GM06990 (cell line): ENCODE measurements at regions not wholly inside any gene's neighbourhood (a gene's known extent, or its start where the extent isn't known, plus 50 kb on each side); places are given as distances from the start of the nearest gene placed in this dataset.

Experiments
- DNase-seq: peaks from one replicate; pipeline ENCODE4 v3.0.0-alpha.2; 2011; ENCODE audit not compliant: insufficient read length; ENCODE audit errors: extremely low read depth
- H3K27me3 ChIP-seq: replicated peaks from 2 replicates; pipeline ENCODE4 v1.6.0; 2011; ENCODE audit warnings: low read length; ENCODE audit not compliant: control insufficient read depth, insufficient read depth
- H3K36me3 ChIP-seq: 2 replicates; pipeline ENCODE4 v1.5.1; 2011; ENCODE audit warnings: low read length; ENCODE audit not compliant: control insufficient read depth, insufficient read depth
- H3K4me3 ChIP-seq: replicated peaks from 2 replicates; pipeline ENCODE4 v1.5.1; 2011; ENCODE audit warnings: low read depth, mild to moderate bottlenecking, control low read depth, low read length
- TF ChIP-seq, protein P1 (sequence below): IDR thresholded peaks from 2 replicates; pipeline ENCODE4 v1.5.1; 2011; ENCODE audit warnings: low read length, control low read depth, mild to moderate bottlenecking, inconsistent platforms; ENCODE audit not compliant: insufficient read depth, poor library complexity, severe bottlenecking

DNA sequence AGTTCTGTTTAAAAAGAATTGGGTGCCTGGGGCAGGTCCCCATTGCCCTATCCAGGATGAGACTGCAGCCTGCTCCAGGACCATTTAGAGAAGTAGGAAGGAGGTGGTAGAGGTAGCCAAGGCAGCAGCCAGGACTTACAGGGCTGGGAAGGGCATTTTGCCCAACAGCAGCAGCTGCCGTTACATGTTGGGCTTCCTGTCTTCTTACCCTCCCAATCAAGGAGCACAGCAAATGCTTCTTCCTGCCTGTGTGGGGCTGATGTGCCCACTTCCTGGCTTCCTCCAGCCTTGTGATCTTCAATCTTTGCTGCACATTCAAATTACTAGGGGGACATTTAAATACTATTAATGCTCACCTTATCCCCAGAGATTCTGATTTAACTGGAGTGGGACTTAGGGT is 112.0 kb downstream of the QPCT start:
- no peak for DNase-seq

DNA sequence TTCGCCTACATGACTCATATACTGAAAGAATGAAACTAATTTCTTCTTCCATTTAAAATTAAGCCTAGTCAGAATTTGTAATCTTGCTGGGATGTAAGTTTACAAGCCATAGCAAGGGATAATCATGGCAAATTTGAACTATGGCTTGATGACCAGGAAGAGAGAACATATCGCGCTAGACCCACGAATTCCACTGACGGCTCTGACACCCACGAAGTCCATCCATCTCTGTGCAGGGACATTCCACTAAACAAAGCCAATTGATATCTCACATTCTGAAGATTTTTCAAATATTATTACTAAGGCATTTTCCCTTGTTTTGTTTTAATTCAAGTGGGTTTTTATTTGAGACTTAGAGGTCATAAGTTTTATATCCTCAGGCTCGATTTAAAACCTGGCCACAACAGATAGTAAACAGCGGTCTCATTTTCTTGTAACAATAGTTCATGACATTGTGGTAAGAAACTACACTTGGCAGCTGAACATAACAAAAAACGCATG is 113.0 kb downstream of the QPCT start:
- no peak for DNase-seq
- Histone ChIP-seq H3K36me3 (no peaks in the 10 kb centered on the region), H3K27me3 (no peaks in the 10 kb centered on the region), H3K4me3 (no peak overlapping the region)
- TF ChIP-seq, protein P1, sequence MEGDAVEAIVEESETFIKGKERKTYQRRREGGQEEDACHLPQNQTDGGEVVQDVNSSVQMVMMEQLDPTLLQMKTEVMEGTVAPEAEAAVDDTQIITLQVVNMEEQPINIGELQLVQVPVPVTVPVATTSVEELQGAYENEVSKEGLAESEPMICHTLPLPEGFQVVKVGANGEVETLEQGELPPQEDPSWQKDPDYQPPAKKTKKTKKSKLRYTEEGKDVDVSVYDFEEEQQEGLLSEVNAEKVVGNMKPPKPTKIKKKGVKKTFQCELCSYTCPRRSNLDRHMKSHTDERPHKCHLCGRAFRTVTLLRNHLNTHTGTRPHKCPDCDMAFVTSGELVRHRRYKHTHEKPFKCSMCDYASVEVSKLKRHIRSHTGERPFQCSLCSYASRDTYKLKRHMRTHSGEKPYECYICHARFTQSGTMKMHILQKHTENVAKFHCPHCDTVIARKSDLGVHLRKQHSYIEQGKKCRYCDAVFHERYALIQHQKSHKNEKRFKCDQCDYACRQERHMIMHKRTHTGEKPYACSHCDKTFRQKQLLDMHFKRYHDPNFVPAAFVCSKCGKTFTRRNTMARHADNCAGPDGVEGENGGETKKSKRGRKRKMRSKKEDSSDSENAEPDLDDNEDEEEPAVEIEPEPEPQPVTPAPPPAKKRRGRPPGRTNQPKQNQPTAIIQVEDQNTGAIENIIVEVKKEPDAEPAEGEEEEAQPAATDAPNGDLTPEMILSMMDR: no peak

More for the DNA sequence above, 112.0 kb downstream of the QPCT start:
- Histone ChIP-seq H3K4me3 (no peak overlapping the region), H3K36me3 (no peaks in the 10 kb centered on the region), H3K27me3 (no peaks in the 10 kb centered on the region)
- TF ChIP-seq, protein P1: no peak

- no peak overlapping the region for H3K4me3 ChIP-seq
- H3K36me3 ChIP-seq: no peaks in the 10 kb centered on the region
- no peaks in the 10 kb centered on the region for H3K27me3 ChIP-seq
- TF ChIP-seq, protein P1: no peak
- no peak for DNase-seq
Measured at GRCh38 chr2:37458133-37458532, 113.7 kb downstream of the QPCT start.

DNA sequence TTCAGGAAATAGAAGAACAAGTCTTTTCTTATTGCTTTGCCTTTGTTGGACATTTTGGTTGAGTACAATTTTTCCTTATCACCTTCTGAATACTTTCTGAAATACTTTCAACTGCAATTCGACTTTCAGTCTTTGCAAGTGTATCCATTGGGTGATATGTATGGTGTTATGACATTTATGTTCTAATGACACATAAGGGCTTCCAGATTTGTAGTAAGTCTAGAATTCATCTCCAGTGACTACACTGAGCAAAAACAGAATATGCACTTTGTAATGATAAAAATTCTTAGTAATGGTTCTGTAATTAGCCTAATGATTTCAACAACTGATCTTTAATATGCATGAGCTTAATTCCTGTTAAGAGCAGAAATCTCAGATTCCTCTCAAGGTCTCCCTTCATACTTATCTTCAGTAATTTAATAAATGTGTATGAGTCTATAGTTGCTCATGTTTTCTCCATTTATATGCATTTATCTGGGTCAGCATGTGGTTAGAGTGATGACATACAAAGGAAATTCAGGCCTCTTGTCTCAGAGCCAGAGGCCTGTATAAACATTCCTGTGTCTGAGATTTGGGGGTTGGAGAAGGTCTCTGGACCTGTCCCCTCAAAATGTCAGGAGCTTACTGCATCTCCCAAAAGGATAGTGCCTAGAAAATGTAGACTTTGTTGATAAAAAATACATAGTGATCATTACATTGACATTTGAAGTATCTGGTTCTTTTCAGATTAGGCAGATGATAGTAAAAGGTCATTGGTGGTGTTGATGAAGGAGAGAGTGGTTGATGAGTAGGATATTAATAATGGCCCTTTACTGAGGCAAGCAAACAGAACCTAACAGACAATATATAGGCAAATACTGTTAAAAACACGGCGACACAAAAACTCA is 114.9 kb downstream of the QPCT start:
- no peak overlapping the region for H3K4me3 ChIP-seq
- no peaks in the 10 kb centered on the region for H3K36me3 ChIP-seq
- no peak for DNase-seq
- no peaks in the 10 kb centered on the region for H3K27me3 ChIP-seq
- TF ChIP-seq, protein P1: no peak

DNA sequence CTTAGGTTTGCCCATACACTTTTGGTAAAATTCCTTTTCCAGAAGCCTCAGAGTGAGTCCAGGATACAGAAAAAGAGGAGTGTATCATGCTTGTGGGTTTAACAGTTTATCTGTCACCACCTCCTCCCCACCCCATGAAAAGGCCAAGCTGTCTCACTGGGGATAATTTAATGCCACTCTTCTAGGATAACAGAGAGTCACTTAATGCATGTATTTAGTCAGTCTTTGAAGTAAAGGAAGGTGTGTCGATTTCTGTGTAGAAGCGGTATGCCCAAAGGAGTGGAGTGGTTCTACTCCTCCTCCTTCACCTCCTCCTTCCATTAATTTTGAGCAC is 116.4 kb downstream of the QPCT start:
- H3K27me3 ChIP-seq: no peaks in the 10 kb centered on the region
- H3K36me3 ChIP-seq: no peaks in the 10 kb centered on the region
- no peak for DNase-seq
- H3K4me3 ChIP-seq: no peak overlapping the region
- TF ChIP-seq, protein P1: no peak
